Small intestine (tissue), 7 donors: ENCODE measurements at regions not wholly inside any gene's neighbourhood (a gene's known extent, or its start where the extent isn't known, plus 50 kb on each side); places are given as distances from the start of the nearest gene placed in this dataset.

Source experiments
- DNase-seq, 2 donors: peaks; one replicate each; pipeline versions ENCODE4 v3.0.0 to v3.0.0-alpha.2; 2013
- FAIRE-seq: peaks from 2 replicates; lab custom pipeline; 2012; peaks lifted over from hg19 to GRCh38; lab: Jason Lieb, UNC
- H3K27ac ChIP-seq, 3 donors: one replicate each; pipeline ENCODE4 v1.5.1; 2013; ENCODE audit warnings: low read length in 2 of 3, mild to moderate bottlenecking in 2 of 3, control low read depth in 1 of 3, inconsistent platforms in 1 of 3, low read depth in 1 of 3, moderate library complexity in 1 of 3
- H3K27me3 ChIP-seq, 3 donors: one replicate each; pipeline ENCODE4 v1.6.1; 2013; ENCODE audit warnings: low read length in 3 of 3, inconsistent platforms in 1 of 3; ENCODE audit not compliant: control insufficient read depth in 3 of 3, insufficient read depth in 3 of 3
- H3K36me3 ChIP-seq, 3 donors: one replicate each; pipeline ENCODE4 v1.6.1; 2013; ENCODE audit warnings: low read length in 3 of 3, inconsistent platforms in 1 of 3, low read depth in 1 of 3, mild to moderate bottlenecking in 1 of 3, moderate library complexity in 1 of 3; ENCODE audit not compliant: control insufficient read depth in 3 of 3, insufficient read depth in 2 of 3
- H3K4me1 ChIP-seq, 3 donors: one replicate each; pipeline ENCODE4 v1.6.1; 2013; ENCODE audit warnings: low read length in 2 of 3, inconsistent platforms in 1 of 3, low read depth in 1 of 3, mild to moderate bottlenecking in 1 of 3, moderate library complexity in 1 of 3; ENCODE audit not compliant: control insufficient read depth in 3 of 3, insufficient read depth in 2 of 3
- H3K4me3 ChIP-seq, 3 donors: one replicate each; pipeline ENCODE4 v1.5.1; 2013; ENCODE audit warnings: low read length in 3 of 3, control low read depth in 1 of 3, inconsistent platforms in 1 of 3, low read depth in 1 of 3, mild to moderate bottlenecking in 1 of 3, moderate library complexity in 1 of 3
- H3K9me3 ChIP-seq, 2 donors: one replicate each; pipeline ENCODE4 v1.6.1; 2013; ENCODE audit warnings: low read depth in 1 of 2, low read length in 1 of 2; ENCODE audit not compliant: control insufficient read depth in 2 of 2, insufficient read depth in 1 of 2
- WGBS, 3 donors: extraction: QIAGEN DNeasy Blood & Tissue Kit; methylation state at CpG; one replicate each; pipeline ENCODE4 v1.1.7; 2013; 5-methylcytosine and 5-hydroxymethylcytosine counted together
- donor health status: healthy with polysubstance abuse.
- donor health status: control.
- donor health status: control.
- donor health status: Bipolar disorder and iron deficiency.
- donor health status: healthy.

DNA sequence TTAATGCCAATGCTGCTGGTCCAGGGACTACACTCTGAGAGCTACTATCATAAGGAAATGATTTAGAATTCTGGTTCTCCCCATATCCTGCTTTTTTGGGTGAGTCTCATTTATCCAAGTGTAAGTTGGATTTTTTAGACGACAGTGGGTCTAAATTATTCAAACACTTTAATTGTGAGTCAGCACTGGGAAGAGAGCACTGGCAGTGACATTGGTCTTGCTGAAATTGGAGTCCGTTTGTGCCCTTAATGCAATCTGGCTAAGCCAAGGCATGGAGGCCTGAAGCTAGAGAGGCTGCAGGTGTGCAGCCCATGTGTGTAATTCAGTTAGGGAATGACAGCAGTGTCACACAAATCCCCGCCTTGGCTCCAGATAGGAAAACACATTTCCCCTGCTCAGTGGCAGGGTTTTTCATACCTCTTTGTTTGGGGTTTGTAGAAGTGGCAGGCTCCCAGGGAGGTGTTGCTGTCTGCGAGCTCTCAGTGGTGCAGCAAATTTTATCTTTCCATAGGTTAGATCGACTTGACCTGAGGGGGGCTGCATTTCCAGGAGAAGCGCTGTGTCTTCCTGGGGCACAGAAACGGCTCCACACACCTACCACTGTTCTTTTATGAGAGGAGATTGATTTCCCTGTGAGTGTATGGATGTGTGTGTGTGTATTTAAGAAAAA lies 197.7 kb downstream of the CD47 start:
- Histone ChIP-seq H3K27ac (no peak overlapping the region), H3K9me3 (no peaks in the 10 kb centered on the region)
- no peak for FAIRE-seq

DNA sequence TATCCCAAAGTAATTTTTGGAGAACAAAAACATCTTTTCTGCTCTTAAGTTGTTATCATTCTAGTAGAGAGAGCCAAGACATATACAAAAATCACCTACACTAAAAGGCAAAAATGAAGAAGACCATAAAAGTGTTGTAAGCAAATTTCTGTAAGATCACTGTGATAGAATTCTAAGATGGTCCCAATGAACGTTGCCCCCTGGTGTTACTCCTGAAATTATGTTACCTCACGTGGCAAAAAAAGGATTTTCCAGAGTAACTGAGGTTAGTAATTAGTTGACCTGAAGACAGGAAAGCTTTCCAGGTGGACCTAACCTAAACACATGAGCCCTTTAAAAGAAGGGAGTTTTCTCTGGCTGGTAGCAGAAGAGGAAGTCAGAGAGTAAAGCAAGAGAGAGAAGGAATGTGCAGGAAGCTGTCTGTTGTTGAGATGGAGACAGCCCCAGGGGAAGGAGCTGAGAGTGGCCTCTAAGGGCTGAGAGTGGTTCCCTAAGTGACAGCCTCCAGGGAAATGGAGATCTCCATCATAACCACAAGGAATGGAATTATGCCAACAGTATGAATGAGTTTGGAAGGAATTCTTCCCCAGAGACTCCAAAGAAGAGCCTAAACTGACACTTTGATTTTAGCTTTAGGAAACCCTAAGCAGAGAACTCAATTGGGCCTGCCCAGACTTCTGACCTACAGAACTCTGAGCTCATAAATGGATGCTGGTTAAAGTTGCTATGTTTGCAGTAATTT lies 205.9 kb downstream of the CD47 start:
- no peak for DNase-seq
- FAIRE-seq, result no peak
- no peaks in the 10 kb centered on the region for H3K36me3 ChIP-seq
- no peak overlapping the region for H3K4me3 ChIP-seq
- H3K4me1 ChIP-seq, result no peaks in the 10 kb centered on the region
- H3K9me3 ChIP-seq, result no peaks in the 10 kb centered on the region
- H3K27ac ChIP-seq, result no peak overlapping the region
- no peaks in the 10 kb centered on the region for H3K27me3 ChIP-seq
- WGBS, 3 donors, result 29 to 51% (median 36%) methylated on average over 2 of the region's 2 CpGs

More for the DNA sequence above, 197.7 kb downstream of the CD47 start:
- Histone ChIP-seq H3K36me3 (no peaks in the 10 kb centered on the region), H3K27me3 (peaks cover 0 to 5% (median 4%) of the 10 kb centered on the region in 3 donors), H3K4me1 (no peaks in the 10 kb centered on the region), H3K4me3 (no peak overlapping the region)
- no peak for DNase-seq
- WGBS, 3 donors, result 65 to 70% (median 66%) methylated on average over 7 of the region's 7 CpGs

DNA sequence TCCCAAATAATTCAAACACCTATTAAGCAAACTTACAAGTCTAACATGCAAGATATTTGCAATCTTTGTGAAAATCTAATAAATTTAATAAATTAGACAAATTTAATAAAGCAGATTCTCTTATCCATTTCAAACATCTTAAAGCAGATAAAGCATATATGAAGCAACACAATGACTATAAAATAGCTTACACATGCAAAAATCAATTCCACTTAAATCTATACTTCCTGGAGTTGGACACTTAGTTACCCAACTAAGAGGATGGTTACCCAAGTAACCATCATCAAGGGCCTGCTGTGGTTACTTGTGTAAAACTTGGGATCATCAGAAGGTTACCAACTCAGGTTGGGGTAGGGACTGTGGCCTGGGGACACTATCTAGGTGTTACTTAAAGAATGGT lies 206.8 kb downstream of the CD47 start:
- H3K36me3 ChIP-seq, result no peaks in the 10 kb centered on the region
- DNase-seq (no peak), FAIRE-seq (peak; percentile 19)
- H3K4me3 ChIP-seq, result no peak overlapping the region
- H3K27me3 ChIP-seq, result no peaks in the 10 kb centered on the region
- no peaks in the 10 kb centered on the region for H3K9me3 ChIP-seq
- H3K27ac ChIP-seq, result no peak overlapping the region
- H3K4me1 ChIP-seq, result no peaks in the 10 kb centered on the region

DNA sequence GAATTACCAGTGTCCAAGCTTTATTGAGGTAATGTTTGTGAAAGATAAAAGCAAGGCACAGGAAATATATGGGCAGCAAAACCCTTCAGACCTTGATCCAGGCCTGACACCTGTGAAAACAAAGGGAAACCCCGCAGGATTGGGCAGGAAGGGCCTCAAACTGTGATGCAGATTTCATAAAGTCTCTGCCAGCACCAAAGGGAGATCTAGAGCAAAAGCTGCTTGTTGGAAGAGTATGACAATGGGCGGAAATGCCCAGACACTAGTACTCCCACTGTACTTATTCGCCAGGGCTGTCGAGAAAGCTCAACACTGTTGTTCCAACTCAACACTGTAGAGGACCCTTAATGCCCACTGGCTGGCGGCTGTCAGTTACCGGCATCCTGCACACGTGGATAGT lies 207.9 kb downstream of the CD47 start:
- 85 to 91% (median 89%) methylated on average over 7 of the region's 7 CpGs for WGBS, 3 donors

GRCh38 chr3:107882261-107882660 lies 208.6 kb downstream of the CD47 start:
- Histone ChIP-seq H3K27ac (no peak overlapping the region), H3K36me3 (no peaks in the 10 kb centered on the region), H3K4me3 (no peak overlapping the region), H3K9me3 (no peaks in the 10 kb centered on the region), H3K27me3 (no peaks in the 10 kb centered on the region), H3K4me1 (no peaks in the 10 kb centered on the region)
- FAIRE-seq, result no peak
- DNase-seq, result no peak
- WGBS, 3 donors, result 92 to 95% (median 93%) methylated on average over 4 of the region's 4 CpGs

More for the DNA sequence above, 207.9 kb downstream of the CD47 start:
- H3K27me3 ChIP-seq, result no peaks in the 10 kb centered on the region
- H3K4me1 ChIP-seq, result no peaks in the 10 kb centered on the region
- H3K36me3 ChIP-seq, result no peaks in the 10 kb centered on the region
- DNase-seq (no peak), FAIRE-seq (no peak)
- no peak overlapping the region for H3K4me3 ChIP-seq
- H3K27ac ChIP-seq, result no peak overlapping the region
- no peaks in the 10 kb centered on the region for H3K9me3 ChIP-seq

DNA sequence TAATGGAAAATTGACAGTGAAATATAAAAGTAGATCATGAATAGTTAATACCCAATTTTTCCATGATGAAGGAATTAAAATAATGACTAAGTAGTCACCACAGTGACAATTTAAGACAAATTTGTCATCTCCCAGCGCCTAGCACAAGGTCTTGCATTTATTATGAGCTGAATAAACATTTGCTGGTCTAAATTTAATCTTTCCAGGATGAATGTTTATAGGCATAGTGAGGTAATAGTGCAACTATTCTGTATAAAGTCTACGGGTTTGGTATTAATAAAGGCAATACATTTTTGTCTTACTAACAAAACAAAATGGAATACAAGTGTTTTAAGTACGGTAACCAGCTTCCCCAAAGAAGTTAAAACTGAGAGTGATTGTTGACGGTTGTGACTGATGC lies 209.3 kb downstream of the CD47 start:
- Histone ChIP-seq H3K4me3 (no peak overlapping the region), H3K27me3 (no peaks in the 10 kb centered on the region), H3K9me3 (no peaks in the 10 kb centered on the region), H3K36me3 (no peaks in the 10 kb centered on the region), H3K27ac (no peak overlapping the region), H3K4me1 (no peaks in the 10 kb centered on the region)
- WGBS, 3 donors, result 69 to 78% (median 74%) methylated on average over 4 of the region's 4 CpGs
- DNase-seq (no peak), FAIRE-seq (no peak)

- Histone ChIP-seq H3K27ac (no peak overlapping the region), H3K36me3 (no peaks in the 10 kb centered on the region), H3K4me1 (no peaks in the 10 kb centered on the region), H3K9me3 (no peaks in the 10 kb centered on the region), H3K27me3 (no peaks in the 10 kb centered on the region), H3K4me3 (no peak overlapping the region)
- FAIRE-seq (no peak), DNase-seq (no peak)
- 89 to 95% (median 93%) methylated on average over 4 of the region's 4 CpGs for WGBS, 3 donors
These were observed 210.1 kb downstream of the CD47 start for GRCh38 chr3:107880702-107881101.

GRCh38 chr3:107877936-107878335 lies 212.9 kb downstream of the CD47 start:
- no peaks in the 10 kb centered on the region for H3K36me3 ChIP-seq
- no peaks in the 10 kb centered on the region for H3K9me3 ChIP-seq
- no peak overlapping the region for H3K4me3 ChIP-seq
- H3K27me3 ChIP-seq, result no peaks in the 10 kb centered on the region
- H3K4me1 ChIP-seq, result no peaks in the 10 kb centered on the region
- DNase-seq (no peak), FAIRE-seq (no peak)
- no peak overlapping the region for H3K27ac ChIP-seq
- WGBS, 3 donors, result 79 to 84% (median 81%) methylated on average over 6 of the region's 6 CpGs
